ENCODE measurements at regions not wholly inside any gene's neighbourhood (a gene's known extent, or its start where the extent isn't known, plus 50 kb on each side); places are given as distances from the start of the nearest gene placed in this dataset.
"Not testable (repeated sequence)": the region's sequence is repeated elsewhere in the genome, so short reads cannot be mapped to it uniquely, and the experiment has no call there.

GRCh38 chr6:21935561-21936028 lies 342.0 kb downstream of the SOX4 start:
- no peaks in the 10 kb centered on the region for H3K36me3 ChIP-seq (ENCODE audit: control insufficient read depth, insufficient read depth, low read length)
- H3K4me3 ChIP-seq (ENCODE audit: low read depth, low read length) = no peak overlapping the region
- H3K27me3 ChIP-seq (ENCODE audit: control insufficient read depth, insufficient read depth, low read length) = no peaks in the 10 kb centered on the region
- TF ChIP-seq, protein P1, sequence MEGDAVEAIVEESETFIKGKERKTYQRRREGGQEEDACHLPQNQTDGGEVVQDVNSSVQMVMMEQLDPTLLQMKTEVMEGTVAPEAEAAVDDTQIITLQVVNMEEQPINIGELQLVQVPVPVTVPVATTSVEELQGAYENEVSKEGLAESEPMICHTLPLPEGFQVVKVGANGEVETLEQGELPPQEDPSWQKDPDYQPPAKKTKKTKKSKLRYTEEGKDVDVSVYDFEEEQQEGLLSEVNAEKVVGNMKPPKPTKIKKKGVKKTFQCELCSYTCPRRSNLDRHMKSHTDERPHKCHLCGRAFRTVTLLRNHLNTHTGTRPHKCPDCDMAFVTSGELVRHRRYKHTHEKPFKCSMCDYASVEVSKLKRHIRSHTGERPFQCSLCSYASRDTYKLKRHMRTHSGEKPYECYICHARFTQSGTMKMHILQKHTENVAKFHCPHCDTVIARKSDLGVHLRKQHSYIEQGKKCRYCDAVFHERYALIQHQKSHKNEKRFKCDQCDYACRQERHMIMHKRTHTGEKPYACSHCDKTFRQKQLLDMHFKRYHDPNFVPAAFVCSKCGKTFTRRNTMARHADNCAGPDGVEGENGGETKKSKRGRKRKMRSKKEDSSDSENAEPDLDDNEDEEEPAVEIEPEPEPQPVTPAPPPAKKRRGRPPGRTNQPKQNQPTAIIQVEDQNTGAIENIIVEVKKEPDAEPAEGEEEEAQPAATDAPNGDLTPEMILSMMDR (IDR thresholded peaks at IDR 0.05; ENCODE audit: insufficient read depth, low read length, poor library complexity, severe bottlenecking) = peak; percentile 49
- DNase-seq (ENCODE audit: low read depth) = no peak

- DNase-seq (ENCODE audit: low read depth) = no peak
- no peak overlapping the region for H3K4me3 ChIP-seq (ENCODE audit: low read depth, low read length)
- no peaks in the 10 kb centered on the region for H3K36me3 ChIP-seq (ENCODE audit: control insufficient read depth, insufficient read depth, low read length)
- TF ChIP-seq, protein P1 (IDR thresholded peaks at IDR 0.05; ENCODE audit: insufficient read depth, low read length, poor library complexity, severe bottlenecking) = no peak
- no peaks in the 10 kb centered on the region for H3K27me3 ChIP-seq (ENCODE audit: control insufficient read depth, insufficient read depth, low read length)
Observed at GRCh38 chr6:21937466-21937865, 343.9 kb downstream of the SOX4 start.

GRCh38 chr6:21939066-21939465 lies 345.5 kb downstream of the SOX4 start:
- DNase-seq (ENCODE audit: low read depth); H3K27me3 ChIP-seq (ENCODE audit: control insufficient read depth, insufficient read depth, low read length): not testable (repeated sequence)

GRCh38 chr6:21941926-21942325 lies 348.4 kb downstream of the SOX4 start:
- Histone ChIP-seq H3K4me3 (ENCODE audit: low read depth, low read length) (no peak overlapping the region), H3K36me3 (ENCODE audit: control insufficient read depth, insufficient read depth, low read length) (no peaks in the 10 kb centered on the region), H3K27me3 (ENCODE audit: control insufficient read depth, insufficient read depth, low read length) (no peaks in the 10 kb centered on the region)
- DNase-seq (ENCODE audit: low read depth) = no peak
- TF ChIP-seq, protein P1 (IDR thresholded peaks at IDR 0.05; ENCODE audit: insufficient read depth, low read length, poor library complexity, severe bottlenecking) = no peak

More at GRCh38 chr6:21939066-21939465, 345.5 kb downstream of the SOX4 start:
- not testable (repeated sequence) for H3K36me3 ChIP-seq (ENCODE audit: control insufficient read depth, insufficient read depth, low read length); H3K4me3 ChIP-seq (ENCODE audit: low read depth, low read length)

GRCh38 chr6:21942897-21943296 lies 349.3 kb downstream of the SOX4 start:
- no peak for DNase-seq (ENCODE audit: low read depth)
- Histone ChIP-seq H3K4me3 (ENCODE audit: low read depth, low read length) (no peak overlapping the region), H3K36me3 (ENCODE audit: control insufficient read depth, insufficient read depth, low read length) (no peaks in the 10 kb centered on the region), H3K27me3 (ENCODE audit: control insufficient read depth, insufficient read depth, low read length) (no peaks in the 10 kb centered on the region)
- TF ChIP-seq, protein P1 (IDR thresholded peaks at IDR 0.05; ENCODE audit: insufficient read depth, low read length, poor library complexity, severe bottlenecking) = no peak

- no peaks in the 10 kb centered on the region for H3K36me3 ChIP-seq (ENCODE audit: control insufficient read depth, insufficient read depth, low read length)
- TF ChIP-seq, protein P1 (IDR thresholded peaks at IDR 0.05; ENCODE audit: insufficient read depth, low read length, poor library complexity, severe bottlenecking) = no peak
- H3K27me3 ChIP-seq (ENCODE audit: control insufficient read depth, insufficient read depth, low read length) = no peaks in the 10 kb centered on the region
- H3K4me3 ChIP-seq (ENCODE audit: low read depth, low read length) = no peak overlapping the region
- DNase-seq (ENCODE audit: low read depth) = peak; percentile 93
Observed at GRCh38 chr6:21946298-21946783, 350.5 kb downstream of the PRL start.

DNA sequence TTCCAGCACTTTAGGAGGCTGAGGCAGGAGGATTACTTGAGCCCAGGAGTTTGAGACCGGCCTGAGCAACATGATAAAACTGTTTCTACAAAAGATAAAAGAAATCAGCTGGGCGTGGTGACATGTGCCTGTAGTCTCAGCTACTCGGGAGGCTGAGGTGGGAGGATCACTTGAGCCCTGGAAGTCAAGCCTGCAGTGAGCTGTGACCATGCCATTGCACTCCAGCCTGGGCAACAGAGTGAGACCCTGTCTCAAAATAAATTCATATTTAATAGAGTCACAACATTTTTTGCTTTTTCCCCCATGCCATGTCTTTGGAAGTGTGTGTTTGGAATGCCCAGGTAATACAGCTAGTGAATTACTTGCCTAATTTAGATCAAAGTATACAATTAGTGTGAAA lies 349.6 kb downstream of the PRL start:
- H3K36me3 ChIP-seq (ENCODE audit: control insufficient read depth, insufficient read depth, low read length); DNase-seq (ENCODE audit: low read depth); H3K4me3 ChIP-seq (ENCODE audit: low read depth, low read length); H3K27me3 ChIP-seq (ENCODE audit: control insufficient read depth, insufficient read depth, low read length): not testable (repeated sequence)
